ENCODE measurements at regions not wholly inside any gene's neighbourhood (a gene's known extent, or its start where the extent isn't known, plus 50 kb on each side); places are given as distances from the start of the nearest gene placed in this dataset.
"Not testable (repeated sequence)": the region's sequence is repeated elsewhere in the genome, so short reads cannot be mapped to it uniquely, and the experiment has no call there.

DNA sequence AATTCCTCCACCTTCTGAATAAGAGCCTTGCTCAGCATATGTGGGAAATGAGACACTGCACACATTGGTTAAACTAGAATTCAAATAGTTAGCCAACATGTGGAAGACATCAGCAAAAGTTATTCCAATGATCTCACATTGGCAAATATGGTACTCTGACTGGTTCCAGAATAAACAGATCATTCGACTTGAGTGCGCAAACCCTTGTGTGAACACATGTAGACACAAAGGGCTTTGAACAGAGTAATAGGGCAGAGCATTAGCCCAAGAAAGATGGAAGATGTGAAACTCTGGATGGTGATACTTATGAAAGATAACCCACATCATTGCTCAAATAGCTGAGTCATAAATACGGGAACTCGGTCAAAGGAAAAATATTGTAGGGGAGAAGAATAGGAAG, 1133.4 kb upstream of the SEL1L start:
- Histone ChIP-seq H3K9me3 (no peaks in the 10 kb centered on the region), H3K36me3 (no peaks in the 10 kb centered on the region), H3K4me3 (replicated peaks in 1 of 3) (no peak overlapping the region), H3K27ac (no peak overlapping the region), H3K4me1 (peaks cover 0 to 7% of the 10 kb centered on the region in 2 donors), H3K27me3 (no peaks in the 10 kb centered on the region)
- intact Hi-C loops (cut with DNase I), result no loop called here
- 78 to 79% methylated on average over 4 of the region's 4 CpGs for WGBS, 2 donors
- DNase-seq, result no peak
- TF ChIP-seq, protein P1, sequence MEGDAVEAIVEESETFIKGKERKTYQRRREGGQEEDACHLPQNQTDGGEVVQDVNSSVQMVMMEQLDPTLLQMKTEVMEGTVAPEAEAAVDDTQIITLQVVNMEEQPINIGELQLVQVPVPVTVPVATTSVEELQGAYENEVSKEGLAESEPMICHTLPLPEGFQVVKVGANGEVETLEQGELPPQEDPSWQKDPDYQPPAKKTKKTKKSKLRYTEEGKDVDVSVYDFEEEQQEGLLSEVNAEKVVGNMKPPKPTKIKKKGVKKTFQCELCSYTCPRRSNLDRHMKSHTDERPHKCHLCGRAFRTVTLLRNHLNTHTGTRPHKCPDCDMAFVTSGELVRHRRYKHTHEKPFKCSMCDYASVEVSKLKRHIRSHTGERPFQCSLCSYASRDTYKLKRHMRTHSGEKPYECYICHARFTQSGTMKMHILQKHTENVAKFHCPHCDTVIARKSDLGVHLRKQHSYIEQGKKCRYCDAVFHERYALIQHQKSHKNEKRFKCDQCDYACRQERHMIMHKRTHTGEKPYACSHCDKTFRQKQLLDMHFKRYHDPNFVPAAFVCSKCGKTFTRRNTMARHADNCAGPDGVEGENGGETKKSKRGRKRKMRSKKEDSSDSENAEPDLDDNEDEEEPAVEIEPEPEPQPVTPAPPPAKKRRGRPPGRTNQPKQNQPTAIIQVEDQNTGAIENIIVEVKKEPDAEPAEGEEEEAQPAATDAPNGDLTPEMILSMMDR (IDR thresholded peaks at IDR 0.05), result no peak
- no peak for TF ChIP-seq POLR2A (IDR thresholded peaks at IDR 0.05)

DNA sequence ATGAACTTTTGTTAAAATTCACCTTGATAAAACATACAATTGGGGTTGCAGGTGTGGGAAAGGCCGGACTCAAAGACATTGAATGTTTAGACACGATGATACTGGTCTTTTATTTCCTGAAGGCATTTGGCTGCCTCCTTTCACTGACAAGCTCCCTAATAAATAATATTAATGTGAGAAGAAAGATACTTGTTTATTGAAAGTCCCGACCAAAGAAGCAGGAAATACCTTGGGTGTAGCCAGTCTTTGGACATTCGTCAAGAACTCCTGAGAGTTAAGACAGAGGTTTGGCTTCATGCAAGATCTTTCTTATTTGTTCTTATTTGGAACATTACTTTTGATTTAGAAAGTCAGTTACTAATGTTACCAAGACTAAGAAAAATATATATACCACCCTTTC, 1133.8 kb upstream of the SEL1L start:
- intact Hi-C loops (cut with DNase I), result no loop called here
- Histone ChIP-seq H3K9me3 (no peaks in the 10 kb centered on the region), H3K36me3 (no peaks in the 10 kb centered on the region), H3K4me3 (replicated peaks in 1 of 3) (no peak overlapping the region), H3K27ac (no peak overlapping the region), H3K4me1 (peaks cover 0 to 7% of the 10 kb centered on the region in 2 donors), H3K27me3 (no peaks in the 10 kb centered on the region)
- TF ChIP-seq POLR2A (IDR thresholded peaks at IDR 0.05), result no peak
- TF ChIP-seq, protein P1 (IDR thresholded peaks at IDR 0.05), result no peak
- WGBS, 2 donors, result 43 to 46% methylated on average over 4 of the region's 4 CpGs
- peak in 1 of 2 donors; percentile 11 for DNase-seq

DNA sequence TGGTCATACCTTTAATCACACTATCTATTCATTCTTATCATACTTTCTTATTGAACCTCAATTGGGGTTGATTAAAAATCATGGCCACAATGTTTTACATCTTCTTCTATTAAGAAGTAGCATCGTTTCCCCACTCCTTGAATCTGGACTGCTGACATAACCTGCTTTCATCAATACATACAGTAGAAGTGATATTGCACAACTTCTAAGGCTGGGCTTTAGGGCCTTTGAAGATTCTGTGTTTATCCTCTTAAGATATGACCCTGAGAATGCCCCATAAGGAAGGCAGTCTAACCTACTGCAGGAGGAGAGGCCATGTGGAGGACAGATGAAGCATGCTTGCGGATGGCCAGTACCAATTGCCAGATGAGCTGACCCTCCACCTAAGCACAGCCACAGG, 1142.8 kb upstream of the SEL1L start:
- Histone ChIP-seq H3K4me3 (replicated peaks in 1 of 3) (no peak overlapping the region), H3K9me3 (no peaks in the 10 kb centered on the region), H3K27ac (no peak overlapping the region), H3K36me3 (no peaks in the 10 kb centered on the region), H3K4me1 (no peaks in the 10 kb centered on the region), H3K27me3 (no peaks in the 10 kb centered on the region)
- TF ChIP-seq, protein P1 (IDR thresholded peaks at IDR 0.05), result no peak
- TF ChIP-seq POLR2A (IDR thresholded peaks at IDR 0.05), result no peak
- intact Hi-C loops (cut with DNase I), result no loop called here
- no peak for DNase-seq
- WGBS, 2 donors, result 96% methylated on average over 2 of the region's 2 CpGs

DNA sequence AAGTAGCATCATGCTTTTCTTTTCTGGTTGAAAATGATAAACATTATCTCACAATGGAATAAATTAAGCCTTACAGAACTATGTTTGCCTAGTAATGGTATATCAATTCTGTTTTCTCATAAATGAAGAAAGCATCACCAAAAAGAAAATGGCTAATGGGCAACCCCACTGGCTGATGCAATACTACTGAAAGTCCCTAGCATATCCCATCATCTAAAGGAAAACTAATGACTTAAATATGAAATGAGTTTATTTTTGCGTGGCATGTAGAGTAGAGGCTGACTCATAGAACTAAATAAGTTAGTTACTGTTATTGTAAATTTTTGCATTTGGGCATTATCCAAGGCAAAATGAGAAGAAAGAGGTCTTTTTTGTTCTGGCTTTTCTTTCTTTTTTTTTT, 1156.3 kb upstream of the SEL1L start:
- H3K36me3 ChIP-seq, result no peaks in the 10 kb centered on the region
- no peaks in the 10 kb centered on the region for H3K4me1 ChIP-seq
- WGBS, 2 donors, result 0 to 73% methylated on average over 1 of the region's 1 CpG
- no peaks in the 10 kb centered on the region for H3K9me3 ChIP-seq
- DNase-seq, result no peak
- no peaks in the 10 kb centered on the region for H3K27me3 ChIP-seq
- H3K4me3 ChIP-seq (replicated peaks in 1 of 3), result no peak overlapping the region
- TF ChIP-seq, protein P1 (IDR thresholded peaks at IDR 0.05), result no peak
- TF ChIP-seq POLR2A (IDR thresholded peaks at IDR 0.05), result no peak
- intact Hi-C loops (cut with DNase I), result no loop called here
- H3K27ac ChIP-seq, result no peak overlapping the region

DNA sequence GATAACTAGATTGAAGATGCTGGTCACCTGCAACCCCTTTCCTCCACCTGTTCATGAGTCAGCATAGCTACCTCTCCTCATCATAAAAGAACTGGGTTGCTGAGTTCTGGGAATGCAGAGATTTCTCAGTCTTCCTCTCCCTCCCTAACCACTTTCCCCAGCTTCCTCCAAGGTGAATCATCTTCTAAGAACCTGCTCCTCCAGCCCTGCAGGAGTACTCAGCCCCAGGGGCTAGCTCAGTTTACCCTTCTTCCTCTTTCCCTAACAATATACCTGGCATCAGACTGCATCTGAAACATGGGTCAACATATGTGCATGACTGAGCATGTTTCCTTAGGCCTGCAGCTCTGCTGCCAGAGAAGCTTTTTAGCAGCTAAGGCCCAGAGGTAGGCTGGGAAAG, 1157.5 kb upstream of the SEL1L start:
- H3K4me3 ChIP-seq (replicated peaks in 1 of 3); H3K27me3 ChIP-seq; H3K9me3 ChIP-seq; DNase-seq; H3K27ac ChIP-seq; H3K4me1 ChIP-seq; intact Hi-C loops (cut with DNase I); H3K36me3 ChIP-seq: not testable (repeated sequence)

DNA sequence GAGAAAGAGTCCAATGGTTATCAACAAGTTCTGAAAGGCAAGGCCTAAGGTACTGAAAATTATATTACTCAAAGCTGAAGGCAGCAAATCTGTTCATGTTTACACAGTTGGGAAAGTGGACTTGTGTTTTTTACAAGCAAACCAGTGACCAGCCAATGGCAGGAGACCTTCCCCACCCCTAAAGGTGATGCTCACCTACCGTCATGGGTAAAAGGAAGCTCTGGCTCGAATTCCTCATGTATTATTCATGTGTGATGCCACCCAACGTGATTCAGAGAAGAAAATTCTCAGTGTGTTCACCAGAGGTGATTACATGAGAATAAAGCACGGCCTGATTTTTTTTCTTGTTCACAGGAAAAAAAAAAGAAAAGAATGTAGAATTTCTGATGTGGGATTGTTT, 1161.2 kb upstream of the SEL1L start:
- no peaks in the 10 kb centered on the region for H3K36me3 ChIP-seq
- H3K4me3 ChIP-seq (replicated peaks in 1 of 3), result no peak overlapping the region
- no peaks in the 10 kb centered on the region for H3K4me1 ChIP-seq
- intact Hi-C loops (cut with DNase I), result no loop called here
- no peak overlapping the region for H3K27ac ChIP-seq
- 85 to 93% methylated on average over 4 of the region's 4 CpGs for WGBS, 2 donors
- no peaks in the 10 kb centered on the region for H3K27me3 ChIP-seq
- TF ChIP-seq, protein P1 (IDR thresholded peaks at IDR 0.05), result no peak
- TF ChIP-seq POLR2A (IDR thresholded peaks at IDR 0.05), result no peak
- no peak for DNase-seq
- no peaks in the 10 kb centered on the region for H3K9me3 ChIP-seq
